ENCODE measurements at regions not wholly inside any gene's neighbourhood (a gene's known extent, or its start where the extent isn't known, plus 50 kb on each side); places are given as distances from the start of the nearest gene placed in this dataset.

DNA sequence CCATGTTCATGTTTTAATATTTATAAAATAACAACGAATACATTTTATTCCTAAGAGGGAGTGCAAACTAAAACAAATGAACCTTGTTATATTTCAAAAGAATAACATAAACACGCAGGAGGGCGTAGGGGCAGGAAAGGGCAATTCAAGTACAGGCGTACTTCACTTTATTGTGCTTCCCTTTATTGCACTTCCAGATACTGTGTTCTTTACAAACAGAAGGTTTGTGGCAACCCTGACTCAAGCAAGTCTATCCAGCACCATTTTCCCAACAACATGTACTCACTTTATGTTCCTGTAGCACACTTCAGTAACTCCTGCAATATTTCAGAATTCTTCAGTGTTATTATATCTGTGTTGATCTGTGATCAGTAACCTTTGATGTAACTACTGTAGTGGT lies 84.6 kb upstream of the PLEKHA5 start:
- TF ChIP-seq EZH2 (IDR thresholded peaks at IDR 0.05; ENCODE audit: borderline replicate concordance) = no peak
- TF ChIP-seq, protein P1, sequence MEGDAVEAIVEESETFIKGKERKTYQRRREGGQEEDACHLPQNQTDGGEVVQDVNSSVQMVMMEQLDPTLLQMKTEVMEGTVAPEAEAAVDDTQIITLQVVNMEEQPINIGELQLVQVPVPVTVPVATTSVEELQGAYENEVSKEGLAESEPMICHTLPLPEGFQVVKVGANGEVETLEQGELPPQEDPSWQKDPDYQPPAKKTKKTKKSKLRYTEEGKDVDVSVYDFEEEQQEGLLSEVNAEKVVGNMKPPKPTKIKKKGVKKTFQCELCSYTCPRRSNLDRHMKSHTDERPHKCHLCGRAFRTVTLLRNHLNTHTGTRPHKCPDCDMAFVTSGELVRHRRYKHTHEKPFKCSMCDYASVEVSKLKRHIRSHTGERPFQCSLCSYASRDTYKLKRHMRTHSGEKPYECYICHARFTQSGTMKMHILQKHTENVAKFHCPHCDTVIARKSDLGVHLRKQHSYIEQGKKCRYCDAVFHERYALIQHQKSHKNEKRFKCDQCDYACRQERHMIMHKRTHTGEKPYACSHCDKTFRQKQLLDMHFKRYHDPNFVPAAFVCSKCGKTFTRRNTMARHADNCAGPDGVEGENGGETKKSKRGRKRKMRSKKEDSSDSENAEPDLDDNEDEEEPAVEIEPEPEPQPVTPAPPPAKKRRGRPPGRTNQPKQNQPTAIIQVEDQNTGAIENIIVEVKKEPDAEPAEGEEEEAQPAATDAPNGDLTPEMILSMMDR (IDR thresholded peaks at IDR 0.05; ENCODE audit: poor library complexity) = no peak
- no peak for TF ChIP-seq EZH2phosphoT487 (IDR thresholded peaks at IDR 0.05; ENCODE audit: low read depth, severe bottlenecking, unreplicated experiment)
- 72% methylated on average over 4 of the region's 4 CpGs for WGBS (ENCODE audit: low lambda C conversion rate, missing lambda C conversion rate)

DNA sequence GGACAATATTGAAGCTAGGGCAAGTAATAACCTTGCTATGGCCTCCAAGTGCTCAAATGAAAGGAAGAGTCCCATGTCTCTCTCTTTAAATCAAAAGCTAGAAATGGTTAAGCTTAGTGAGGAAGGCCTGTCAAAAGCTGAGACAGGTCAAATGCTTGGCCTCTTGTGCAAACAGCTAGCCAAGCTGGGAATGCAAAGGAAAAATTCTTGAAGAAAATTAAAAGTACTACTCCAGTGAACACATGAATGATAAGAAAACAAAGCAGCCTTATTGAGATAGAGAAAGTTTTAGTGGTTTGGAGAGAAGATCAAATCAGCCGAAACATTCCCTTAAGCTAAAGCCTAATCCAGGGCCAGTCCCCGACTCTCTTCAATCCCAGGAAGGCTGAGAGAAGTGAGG lies 84.1 kb upstream of the PLEKHA5 start:
- Histone ChIP-seq H3K27me3 (no peaks in the 10 kb centered on the region), H2AFZ (no peak overlapping the region), H3K4me1 (ENCODE audit: insufficient read depth) (peaks cover 8% of the 10 kb centered on the region), H3K4me2 (peak overlapping the region; percentile 45), H3K9me2 (replicated peaks; ENCODE audit: insufficient read depth) (no peaks in the 10 kb centered on the region), H4K20me1 (ENCODE audit: insufficient read depth, poor library complexity, severe bottlenecking) (no peaks in the 10 kb centered on the region), H3K36me3 (replicated peaks; ENCODE audit: insufficient read depth, low read depth) (no peaks in the 10 kb centered on the region), H3K4me3 (no peak overlapping the region), H3K9me3 (ENCODE audit: low read depth) (no peaks in the 10 kb centered on the region), H3K27ac (peak overlapping the region; percentile 37), H3K79me2 (no peaks in the 10 kb centered on the region)
- TF ChIP-seq EZH2 (IDR thresholded peaks at IDR 0.05; ENCODE audit: borderline replicate concordance) = no peak
- TF ChIP-seq, protein P1 (IDR thresholded peaks at IDR 0.05; ENCODE audit: poor library complexity) = no peak
- WGBS (ENCODE audit: low lambda C conversion rate, missing lambda C conversion rate) = 48% methylated on average over 2 of the region's 2 CpGs
- DNase-seq (ENCODE audit: low spot score) = no peak

More for the DNA sequence above, 84.6 kb upstream of the PLEKHA5 start:
- peak overlapping the region; percentile 45 for H3K4me2 ChIP-seq
- peaks cover 10% of the 10 kb centered on the region for H3K4me1 ChIP-seq (ENCODE audit: insufficient read depth)
- no peaks in the 10 kb centered on the region for H3K79me2 ChIP-seq
- no peaks in the 10 kb centered on the region for H3K27me3 ChIP-seq
- H3K36me3 ChIP-seq (replicated peaks; ENCODE audit: insufficient read depth, low read depth) = no peaks in the 10 kb centered on the region
- H3K9me2 ChIP-seq (replicated peaks; ENCODE audit: insufficient read depth) = no peaks in the 10 kb centered on the region
- no peaks in the 10 kb centered on the region for H4K20me1 ChIP-seq (ENCODE audit: insufficient read depth, poor library complexity, severe bottlenecking)
- no peak overlapping the region for H3K4me3 ChIP-seq
- H3K27ac ChIP-seq = peak overlapping the region; percentile 37
- no peak overlapping the region for H2AFZ ChIP-seq
- no peaks in the 10 kb centered on the region for H3K9me3 ChIP-seq (ENCODE audit: low read depth)
- no peak for DNase-seq (ENCODE audit: low spot score)

DNA sequence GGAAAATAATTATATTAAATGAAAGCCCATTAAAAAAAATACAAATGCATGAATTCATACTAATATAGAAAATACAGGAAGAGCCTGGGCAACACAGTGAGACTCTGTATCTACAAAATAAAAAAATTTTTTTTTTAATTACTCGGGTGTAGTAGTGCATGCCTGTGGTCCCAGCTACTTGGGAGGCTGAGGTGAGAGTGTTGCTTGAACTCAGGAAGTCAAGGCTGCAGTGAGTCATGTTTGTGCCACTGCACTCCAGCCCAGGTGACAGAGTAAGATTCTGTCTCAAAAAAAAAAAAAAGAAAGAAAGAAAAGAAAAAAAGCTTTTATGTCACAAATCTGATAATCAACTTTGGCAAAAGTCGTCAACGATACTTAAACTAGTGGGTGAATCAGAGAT lies 80.6 kb upstream of the PLEKHA5 start:
- no peaks in the 10 kb centered on the region for H3K27me3 ChIP-seq
- no peaks in the 10 kb centered on the region for H3K36me3 ChIP-seq (replicated peaks; ENCODE audit: insufficient read depth, low read depth)
- no peak for DNase-seq (ENCODE audit: low spot score)
- H3K27ac ChIP-seq = no peak overlapping the region
- no peak overlapping the region for H3K4me3 ChIP-seq
- peaks cover 8% of the 10 kb centered on the region for H3K4me1 ChIP-seq (ENCODE audit: insufficient read depth)
- H3K9me2 ChIP-seq (replicated peaks; ENCODE audit: insufficient read depth) = no peaks in the 10 kb centered on the region
- TF ChIP-seq EZH2phosphoT487 (IDR thresholded peaks at IDR 0.05; ENCODE audit: low read depth, severe bottlenecking, unreplicated experiment) (no peak), EZH2 (IDR thresholded peaks at IDR 0.05; ENCODE audit: borderline replicate concordance) (no peak)
- TF ChIP-seq, protein P1 (IDR thresholded peaks at IDR 0.05; ENCODE audit: poor library complexity) = no peak
- WGBS (ENCODE audit: low lambda C conversion rate, missing lambda C conversion rate) = 94% methylated on average over 3 of the region's 3 CpGs
- no peaks in the 10 kb centered on the region for H3K9me3 ChIP-seq (ENCODE audit: low read depth)
- no peak overlapping the region for H2AFZ ChIP-seq
- no peaks in the 10 kb centered on the region for H4K20me1 ChIP-seq (ENCODE audit: insufficient read depth, poor library complexity, severe bottlenecking)
- H3K79me2 ChIP-seq = no peaks in the 10 kb centered on the region
- H3K4me2 ChIP-seq = no peak overlapping the region

DNA sequence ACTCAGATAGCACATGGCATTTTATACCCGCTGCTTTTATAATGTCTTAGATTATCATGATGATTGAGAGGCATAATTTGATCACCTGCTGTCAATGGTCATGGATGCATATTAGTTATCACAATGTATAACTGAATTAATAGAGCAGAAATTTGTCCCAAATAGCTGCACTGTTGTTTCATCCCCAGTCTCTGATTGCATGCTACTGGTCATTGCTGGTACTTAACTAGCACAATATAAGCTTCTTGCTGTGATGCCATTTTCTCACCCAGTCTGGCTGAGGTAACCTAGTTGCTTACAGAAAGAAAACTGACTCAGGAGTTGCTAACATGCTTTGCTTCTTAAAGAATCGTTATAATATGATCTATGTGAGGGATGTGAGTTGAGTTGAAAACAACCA lies 76.8 kb upstream of the PLEKHA5 start:
- no peak overlapping the region for H2AFZ ChIP-seq
- H3K4me1 ChIP-seq (ENCODE audit: insufficient read depth) = no peaks in the 10 kb centered on the region
- no peak overlapping the region for H3K4me3 ChIP-seq
- H3K36me3 ChIP-seq (replicated peaks; ENCODE audit: insufficient read depth, low read depth) = no peaks in the 10 kb centered on the region
- H3K4me2 ChIP-seq = no peak overlapping the region
- no peak for DNase-seq (ENCODE audit: low spot score)
- 37% methylated on average over 2 of the region's 2 CpGs for WGBS (ENCODE audit: low lambda C conversion rate, missing lambda C conversion rate)
- TF ChIP-seq, protein P1 (IDR thresholded peaks at IDR 0.05; ENCODE audit: poor library complexity) = no peak
- TF ChIP-seq EZH2 (IDR thresholded peaks at IDR 0.05; ENCODE audit: borderline replicate concordance) (no peak), EZH2phosphoT487 (IDR thresholded peaks at IDR 0.05; ENCODE audit: low read depth, severe bottlenecking, unreplicated experiment) (no peak)
- H3K79me2 ChIP-seq = no peaks in the 10 kb centered on the region
- H3K9me2 ChIP-seq (replicated peaks; ENCODE audit: insufficient read depth) = no peaks in the 10 kb centered on the region
- H4K20me1 ChIP-seq (ENCODE audit: insufficient read depth, poor library complexity, severe bottlenecking) = no peaks in the 10 kb centered on the region
- no peaks in the 10 kb centered on the region for H3K9me3 ChIP-seq (ENCODE audit: low read depth)
- no peaks in the 10 kb centered on the region for H3K27me3 ChIP-seq
- no peak overlapping the region for H3K27ac ChIP-seq

Data from hepatocyte (in vitro differentiated cells).